ENCODE measurements at regions not wholly inside any gene's neighbourhood (a gene's known extent, or its start where the extent isn't known, plus 50 kb on each side); places are given as distances from the start of the nearest gene placed in this dataset.
"Not testable (repeated sequence)": the region's sequence is repeated elsewhere in the genome, so short reads cannot be mapped to it uniquely, and the experiment has no call there.

DNA sequence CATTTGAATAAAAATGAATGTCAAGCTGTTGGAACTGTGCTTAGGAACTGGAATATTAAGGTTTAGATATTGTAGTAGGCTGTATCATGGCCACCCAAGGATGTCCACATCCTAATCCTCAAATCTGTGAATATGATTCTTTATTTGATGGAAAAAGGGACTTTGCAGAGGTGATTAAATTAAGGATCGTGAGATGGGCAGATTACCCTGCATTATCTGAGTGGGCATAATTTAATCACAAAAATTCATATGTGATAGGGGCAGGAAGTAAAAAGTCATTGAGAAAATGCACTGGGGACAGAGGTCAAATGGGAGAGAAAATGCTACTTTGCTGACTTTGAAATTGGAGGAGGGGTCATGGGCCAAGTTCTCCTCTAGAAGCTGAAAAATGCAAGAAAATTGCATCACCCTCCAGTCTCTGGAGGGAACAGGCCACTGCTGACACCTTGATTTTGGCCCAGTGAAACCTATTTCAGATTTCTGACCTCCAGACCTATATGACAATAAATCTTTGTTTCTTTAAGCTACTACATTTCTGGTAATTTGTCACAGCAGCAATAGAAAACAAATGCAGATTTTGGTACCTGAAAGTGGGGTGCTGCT lies 521.4 kb downstream of the PCDH7 start:
- in situ Hi-C loops (cut with HindIII; ENCODE audit: low pct_ligation_motif_present, low pct_unique_long_range_greater_than_20kb, low sequenced_read_pairs): no loop called here

DNA sequence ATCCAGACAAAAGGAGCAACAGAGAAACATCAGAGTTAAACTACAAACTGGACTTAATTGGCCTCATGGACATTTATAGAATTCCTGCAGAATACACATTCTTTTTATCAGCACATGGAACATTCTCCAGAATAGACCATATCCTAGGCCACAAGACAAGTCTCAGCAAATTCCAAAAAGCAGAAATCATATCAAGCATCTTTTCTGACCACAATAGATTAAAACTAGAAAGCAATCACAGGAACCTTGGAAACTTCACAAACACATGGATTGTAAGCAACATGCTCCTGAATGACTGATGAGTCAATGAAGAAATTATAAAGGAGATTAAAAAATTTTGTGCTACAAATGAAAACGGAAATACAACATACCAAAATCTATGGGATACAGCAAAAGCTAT lies 526.7 kb downstream of the PCDH7 start:
- DNase-seq: no peak
- in situ Hi-C loops (cut with HindIII; ENCODE audit: low pct_ligation_motif_present, low pct_unique_long_range_greater_than_20kb, low sequenced_read_pairs): no loop called here

More for the DNA sequence above, 521.4 kb downstream of the PCDH7 start:
- no peak for DNase-seq

DNA sequence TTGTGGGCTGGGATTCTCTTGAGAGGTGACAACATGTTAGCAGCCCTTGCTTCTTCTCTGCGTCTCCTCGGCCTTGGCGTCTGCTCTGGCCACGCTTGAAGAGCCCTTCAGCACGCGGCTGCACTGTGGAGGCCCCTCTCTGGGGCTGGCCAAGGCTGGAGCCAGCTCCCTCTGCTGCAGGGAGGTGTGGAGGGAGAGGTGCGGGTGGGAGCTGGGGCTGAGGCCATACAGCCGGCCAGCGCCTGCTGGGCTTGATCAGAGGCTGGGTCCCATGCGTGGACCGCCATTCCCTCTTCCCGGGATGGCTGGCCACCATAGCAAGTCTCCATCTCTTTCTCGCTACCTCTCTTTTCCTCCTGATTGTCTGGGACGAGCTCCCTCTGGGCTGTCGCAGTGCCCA lies 539.0 kb downstream of the PCDH7 start:
- DNase-seq: no peak
- in situ Hi-C loops (cut with HindIII; ENCODE audit: low pct_ligation_motif_present, low pct_unique_long_range_greater_than_20kb, low sequenced_read_pairs): no loop called here

DNA sequence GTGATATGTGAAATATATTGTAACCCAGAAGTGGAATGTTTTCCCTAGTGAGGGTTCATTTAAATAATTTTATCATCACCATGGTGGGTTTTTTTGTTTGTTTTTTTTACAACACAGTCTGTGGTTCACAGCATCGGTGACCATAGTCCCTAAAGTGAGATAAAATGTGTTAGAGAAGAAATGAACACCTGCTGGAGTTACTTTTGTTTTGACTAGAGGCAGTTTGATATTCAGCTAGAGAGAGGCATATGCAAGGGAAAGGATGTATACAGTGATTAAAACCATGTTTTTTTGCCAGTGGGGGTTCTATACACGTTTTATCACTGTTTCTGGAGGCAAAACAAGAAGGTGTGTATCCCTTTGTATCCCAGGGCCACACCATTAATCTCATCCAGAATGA lies 541.5 kb downstream of the PCDH7 start:
- DNase-seq: no peak
- in situ Hi-C loops (cut with HindIII; ENCODE audit: low pct_ligation_motif_present, low pct_unique_long_range_greater_than_20kb, low sequenced_read_pairs): no loop called here

DNA sequence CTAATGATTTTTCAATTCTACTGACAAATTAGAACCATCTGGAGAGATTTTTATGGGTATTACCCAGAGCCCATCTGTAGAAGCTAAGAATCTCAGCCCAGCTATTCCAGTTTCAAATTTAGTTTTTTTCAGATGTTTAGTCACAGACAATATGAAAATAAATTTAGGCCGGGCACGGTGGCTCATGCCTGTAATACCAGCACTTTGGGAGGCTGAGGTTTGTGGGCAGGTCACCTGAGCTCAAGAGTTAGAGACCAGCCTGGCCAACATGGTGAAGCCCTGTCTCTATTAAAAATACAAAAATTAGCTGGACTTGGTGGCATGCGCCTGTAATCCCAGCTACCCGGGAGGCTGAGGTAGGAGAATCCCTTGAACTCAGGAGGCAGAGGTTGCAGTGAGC lies 545.9 kb downstream of the PCDH7 start:
- DNase-seq; in situ Hi-C loops (cut with HindIII; ENCODE audit: low pct_ligation_motif_present, low pct_unique_long_range_greater_than_20kb, low sequenced_read_pairs): not testable (repeated sequence)

DNA sequence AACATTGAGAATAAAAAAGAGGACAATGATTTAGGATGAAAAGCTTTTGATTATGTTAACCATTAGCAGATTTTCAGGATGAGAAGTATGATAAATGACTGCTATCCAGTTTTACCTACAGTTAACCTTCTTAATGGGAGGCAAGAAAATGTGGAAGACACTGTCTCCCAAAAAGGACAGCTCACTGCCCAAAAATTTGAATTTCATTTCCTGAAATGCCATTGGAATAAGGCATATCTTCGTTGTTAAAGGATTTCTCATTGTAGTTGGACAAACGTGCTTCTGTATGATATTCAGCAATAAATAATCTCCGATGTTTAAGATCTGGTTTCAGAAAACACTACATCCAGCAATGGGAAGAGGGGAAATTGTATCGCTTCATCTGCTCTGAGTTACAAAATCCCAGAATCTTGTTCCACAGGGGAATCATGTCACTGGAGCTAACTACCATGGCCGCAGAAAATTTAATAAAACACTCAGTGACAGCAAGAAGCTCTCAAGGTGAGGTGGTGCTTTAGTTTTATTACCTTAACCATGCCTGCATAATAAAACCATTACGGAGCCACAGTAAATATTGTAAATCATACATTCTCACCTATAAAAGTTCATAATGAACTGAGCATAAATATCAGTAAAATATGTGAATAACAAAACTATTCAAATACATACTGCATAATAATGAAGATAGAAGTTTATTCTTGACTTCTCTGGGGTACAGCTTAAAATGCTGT lies 552.3 kb downstream of the PCDH7 start:
- in situ Hi-C loops (cut with HindIII; ENCODE audit: low pct_ligation_motif_present, low pct_unique_long_range_greater_than_20kb, low sequenced_read_pairs): no loop called here
- DNase-seq: no peak

DNA sequence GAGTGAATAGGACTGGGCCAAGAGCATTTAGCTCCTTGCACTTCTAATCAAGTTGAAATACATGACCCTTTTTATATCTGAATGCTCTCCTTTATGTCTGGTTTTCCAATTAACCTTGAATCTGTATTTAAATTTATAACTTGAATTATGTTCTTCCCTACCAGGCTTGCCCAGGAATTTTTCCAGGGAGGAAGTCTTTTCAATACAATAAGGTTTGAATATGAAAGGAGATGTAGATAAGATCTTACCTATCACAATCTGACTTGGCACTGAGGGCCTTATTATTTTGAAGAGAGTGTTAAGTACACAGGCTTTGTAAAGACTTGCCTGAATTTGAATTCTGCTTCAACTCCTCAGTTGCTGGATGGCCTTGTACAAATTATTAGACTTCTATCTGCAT lies 555.7 kb downstream of the PCDH7 start:
- DNase-seq: no peak

DNA sequence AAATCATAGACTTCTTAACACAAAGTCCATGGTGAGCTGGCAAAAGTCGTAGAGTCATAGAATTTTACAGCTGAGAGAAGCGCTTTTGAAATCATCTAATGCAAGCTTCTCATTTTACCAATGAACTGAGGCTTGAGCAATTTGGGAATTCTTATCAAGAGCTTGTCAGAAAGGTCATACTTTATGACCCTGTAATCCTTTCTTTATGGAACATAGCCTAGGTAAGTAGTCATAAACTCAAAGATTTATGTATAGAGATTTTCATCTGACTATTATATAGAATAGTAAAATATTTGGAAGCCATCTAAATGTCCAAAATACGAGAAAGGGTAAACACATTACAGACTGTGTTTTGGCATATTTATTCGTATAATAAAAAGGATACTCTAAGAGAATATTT lies 563.5 kb downstream of the PCDH7 start:
- in situ Hi-C loops (cut with HindIII; ENCODE audit: low pct_ligation_motif_present, low pct_unique_long_range_greater_than_20kb, low sequenced_read_pairs): no loop called here
- no peak for DNase-seq

More for the DNA sequence above, 555.7 kb downstream of the PCDH7 start:
- in situ Hi-C loops (cut with HindIII; ENCODE audit: low pct_ligation_motif_present, low pct_unique_long_range_greater_than_20kb, low sequenced_read_pairs): no loop called here

DNA sequence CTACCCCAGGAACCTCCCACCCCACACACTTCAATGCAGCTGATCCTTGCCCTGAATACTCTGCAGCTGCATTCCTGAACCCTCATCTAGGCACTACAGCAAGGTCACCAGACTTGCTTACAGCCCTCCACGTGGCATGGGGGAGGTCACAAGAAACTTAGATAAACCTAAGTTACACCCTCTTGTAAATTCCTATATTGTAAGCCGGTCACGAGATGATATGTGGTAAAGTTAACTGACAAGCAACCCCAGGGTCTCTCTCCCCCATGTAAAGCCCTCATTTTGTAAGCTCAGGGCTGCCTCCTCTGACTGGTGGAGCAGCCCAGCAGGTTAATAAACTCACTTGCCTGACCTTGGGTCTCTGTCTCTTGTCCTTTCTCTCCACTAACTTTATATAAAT lies 570.7 kb downstream of the PCDH7 start:
- in situ Hi-C loops (cut with HindIII; ENCODE audit: low pct_ligation_motif_present, low pct_unique_long_range_greater_than_20kb, low sequenced_read_pairs): no loop called here
- DNase-seq: no peak

DNA sequence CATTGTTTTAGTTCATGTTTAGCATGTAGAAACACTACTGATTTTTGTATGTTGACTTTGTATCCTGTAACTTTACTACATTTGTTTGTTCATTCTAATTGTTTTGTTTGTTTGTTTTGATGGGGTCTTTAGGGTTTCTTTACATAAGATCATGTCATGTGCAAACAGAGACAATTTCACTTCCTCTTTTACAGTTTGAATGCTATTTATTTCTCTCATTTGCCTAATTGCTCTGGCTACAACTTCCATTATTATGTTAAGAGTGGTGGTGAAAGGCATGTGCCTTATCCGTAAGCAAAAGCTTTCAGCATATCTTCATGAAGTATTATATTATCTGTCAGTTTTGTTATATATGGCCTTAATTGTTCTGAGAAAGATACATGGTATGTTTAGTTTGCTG lies 571.1 kb downstream of the PCDH7 start:
- no peak for DNase-seq
- in situ Hi-C loops (cut with HindIII; ENCODE audit: low pct_ligation_motif_present, low pct_unique_long_range_greater_than_20kb, low sequenced_read_pairs): no loop called here

DNA sequence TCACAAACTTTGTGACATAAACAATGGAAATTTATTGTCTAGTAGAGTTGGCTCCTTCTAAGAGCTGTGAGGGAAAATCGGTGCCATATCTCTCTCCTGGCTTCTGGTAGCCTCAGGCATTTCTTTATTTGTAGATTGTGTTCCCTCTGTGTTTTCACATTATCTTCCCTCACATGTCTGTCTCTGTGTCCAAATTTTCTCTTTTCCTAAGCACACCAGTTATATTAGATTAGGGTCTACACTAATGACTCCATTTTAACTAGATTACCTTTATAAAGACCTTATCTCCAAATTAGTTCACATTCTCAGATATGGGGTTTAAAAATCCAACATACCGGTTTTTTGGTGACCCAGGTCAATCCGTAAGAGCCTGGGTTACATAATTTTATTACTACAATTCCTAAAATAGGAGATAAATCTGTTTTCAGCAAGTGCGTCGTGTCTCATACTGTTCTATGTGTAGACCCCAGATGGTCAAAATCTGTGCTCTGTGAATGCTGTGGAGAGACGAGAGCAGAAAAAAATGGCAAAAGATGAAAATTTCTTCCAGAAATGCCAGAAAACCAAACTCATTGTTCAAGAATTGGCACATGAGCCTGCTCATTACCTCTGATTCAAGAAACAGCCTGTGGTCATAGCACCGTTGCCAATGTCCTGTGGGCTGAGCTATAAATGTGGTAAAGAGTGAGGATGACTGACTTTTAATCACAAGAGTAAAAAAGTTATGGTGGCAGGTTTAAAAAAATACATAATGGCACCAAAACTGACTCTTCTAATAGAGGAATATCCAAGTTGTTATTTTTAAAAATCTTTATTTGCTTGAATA lies 574.7 kb downstream of the PCDH7 start:
- in situ Hi-C loops (cut with HindIII; ENCODE audit: low pct_ligation_motif_present, low pct_unique_long_range_greater_than_20kb, low sequenced_read_pairs): no loop called here
- DNase-seq: no peak

DNA sequence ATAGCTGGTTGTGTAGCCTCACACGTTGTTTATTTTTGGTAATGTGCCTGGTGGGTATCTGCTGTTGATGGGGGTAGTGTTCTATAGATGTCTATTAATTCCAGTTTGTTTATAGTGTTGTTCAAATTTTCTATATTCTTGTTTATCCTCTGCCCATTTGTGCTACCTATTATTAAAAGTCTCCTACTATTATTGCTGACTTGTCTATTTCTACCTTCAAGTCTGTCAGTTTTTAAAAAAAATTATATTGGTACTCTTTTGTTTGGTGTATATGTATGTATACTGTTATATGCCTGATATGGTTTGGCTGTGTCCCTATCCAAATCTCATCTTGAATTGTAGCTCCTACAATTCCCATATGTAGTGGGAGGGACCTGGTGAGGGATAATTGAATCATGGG lies 578.6 kb downstream of the PCDH7 start:
- no peak for DNase-seq
- in situ Hi-C loops (cut with HindIII; ENCODE audit: low pct_ligation_motif_present, low pct_unique_long_range_greater_than_20kb, low sequenced_read_pairs): no loop called here

DNA sequence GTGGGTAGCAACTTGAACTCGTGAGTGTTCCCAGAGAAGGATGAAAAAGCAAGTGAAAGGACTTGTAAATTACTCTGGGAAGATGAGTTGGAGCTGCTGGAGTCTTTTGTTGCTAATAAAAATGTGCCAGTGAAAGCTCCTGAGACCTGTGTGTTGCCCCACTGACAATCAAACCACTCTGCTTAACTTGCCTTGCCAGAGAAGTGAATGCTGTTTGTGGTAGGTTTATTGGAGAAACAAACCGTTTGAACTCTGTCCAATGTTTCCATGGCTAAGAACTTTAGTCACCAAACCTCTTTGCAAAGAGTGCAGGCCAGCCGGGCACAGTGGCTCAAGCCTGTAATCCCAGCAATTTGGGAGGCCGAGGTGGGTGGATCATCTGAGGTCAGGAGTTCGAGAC lies 586.9 kb downstream of the PCDH7 start:
- in situ Hi-C loops (cut with HindIII; ENCODE audit: low pct_ligation_motif_present, low pct_unique_long_range_greater_than_20kb, low sequenced_read_pairs): no loop called here
- no peak for DNase-seq

DNA sequence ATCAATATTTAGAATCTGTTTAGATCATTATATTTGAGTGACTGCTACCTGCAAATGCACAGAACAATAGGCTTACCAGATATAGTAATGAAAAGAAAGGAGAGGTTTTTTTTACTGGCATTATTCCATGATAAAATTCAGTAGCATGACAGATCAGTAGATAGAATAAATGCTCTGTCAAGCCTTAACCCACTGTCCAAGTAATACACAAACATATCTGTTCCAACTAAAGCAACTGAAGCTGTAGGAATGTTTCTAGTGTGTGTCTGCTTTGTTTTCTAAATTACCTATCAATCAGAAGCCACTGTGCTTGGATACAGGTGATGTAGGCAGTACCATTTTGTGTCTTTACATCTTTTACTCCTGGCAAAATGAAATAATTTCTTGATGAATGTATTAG lies 604.6 kb downstream of the PCDH7 start:
- in situ Hi-C loops (cut with HindIII; ENCODE audit: low pct_ligation_motif_present, low pct_unique_long_range_greater_than_20kb, low sequenced_read_pairs): no loop called here
- DNase-seq: no peak

DNA sequence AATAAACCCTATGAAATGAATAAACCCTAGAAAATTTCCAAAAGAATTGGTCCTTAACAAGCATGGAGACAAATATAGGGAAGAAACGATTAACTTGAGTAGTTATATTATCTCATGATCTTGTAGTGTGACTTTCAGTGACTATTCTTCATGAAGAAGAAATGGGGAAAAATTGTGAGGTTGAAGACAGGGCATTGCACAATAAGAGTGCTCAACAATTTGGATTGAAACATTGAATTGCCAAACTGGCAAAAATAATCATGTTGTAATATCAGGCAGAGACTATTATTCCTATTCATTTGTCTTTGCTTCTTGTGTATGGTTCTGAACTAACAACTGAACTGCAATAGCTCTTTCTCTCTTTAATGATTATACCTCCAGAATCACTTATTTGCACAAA lies 605.1 kb downstream of the PCDH7 start:
- DNase-seq: no peak
- in situ Hi-C loops (cut with HindIII; ENCODE audit: low pct_ligation_motif_present, low pct_unique_long_range_greater_than_20kb, low sequenced_read_pairs): no loop called here

DNA sequence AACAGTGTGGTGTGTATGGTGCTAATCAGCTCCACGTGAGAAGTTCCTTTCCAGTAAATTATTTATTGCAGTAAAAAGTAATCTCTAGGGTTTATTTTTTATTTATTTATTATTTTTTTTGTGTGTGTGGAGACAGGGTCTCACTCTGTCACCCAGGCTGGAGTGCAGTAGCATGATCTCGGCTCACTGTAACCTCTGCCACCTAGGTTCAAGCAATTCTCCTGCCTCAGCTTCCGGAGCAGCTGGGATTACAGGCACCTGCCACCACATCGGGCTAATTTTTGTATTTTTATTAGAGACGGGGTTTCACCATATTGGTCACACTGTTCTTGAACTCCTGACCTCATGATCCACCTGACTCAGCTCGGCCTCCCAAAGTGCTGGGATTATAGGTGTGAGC lies 606.9 kb downstream of the PCDH7 start:
- DNase-seq: no peak
- in situ Hi-C loops (cut with HindIII; ENCODE audit: low pct_ligation_motif_present, low pct_unique_long_range_greater_than_20kb, low sequenced_read_pairs): no loop called here

DNA sequence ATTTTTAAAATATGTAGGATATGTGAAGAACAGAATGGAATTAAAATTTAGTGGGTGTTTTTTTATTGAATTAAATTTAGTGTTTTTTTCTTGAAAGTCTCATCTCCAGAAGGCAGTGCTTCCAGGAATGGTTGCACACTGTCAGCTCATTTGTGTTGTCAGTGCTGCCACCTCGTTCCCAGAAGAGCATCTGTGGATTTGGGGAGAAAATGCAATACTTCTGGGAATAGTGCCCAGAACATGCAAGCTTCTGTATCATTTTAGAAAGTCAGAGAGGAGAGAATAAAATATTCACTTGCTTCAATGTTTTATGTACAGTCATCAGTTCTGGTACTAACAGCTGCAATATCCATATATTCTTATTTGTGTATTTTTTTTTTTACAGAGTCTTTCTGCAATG lies 608.8 kb downstream of the PCDH7 start:
- in situ Hi-C loops (cut with HindIII; ENCODE audit: low pct_ligation_motif_present, low pct_unique_long_range_greater_than_20kb, low sequenced_read_pairs): no loop called here
- DNase-seq: no peak

DNA sequence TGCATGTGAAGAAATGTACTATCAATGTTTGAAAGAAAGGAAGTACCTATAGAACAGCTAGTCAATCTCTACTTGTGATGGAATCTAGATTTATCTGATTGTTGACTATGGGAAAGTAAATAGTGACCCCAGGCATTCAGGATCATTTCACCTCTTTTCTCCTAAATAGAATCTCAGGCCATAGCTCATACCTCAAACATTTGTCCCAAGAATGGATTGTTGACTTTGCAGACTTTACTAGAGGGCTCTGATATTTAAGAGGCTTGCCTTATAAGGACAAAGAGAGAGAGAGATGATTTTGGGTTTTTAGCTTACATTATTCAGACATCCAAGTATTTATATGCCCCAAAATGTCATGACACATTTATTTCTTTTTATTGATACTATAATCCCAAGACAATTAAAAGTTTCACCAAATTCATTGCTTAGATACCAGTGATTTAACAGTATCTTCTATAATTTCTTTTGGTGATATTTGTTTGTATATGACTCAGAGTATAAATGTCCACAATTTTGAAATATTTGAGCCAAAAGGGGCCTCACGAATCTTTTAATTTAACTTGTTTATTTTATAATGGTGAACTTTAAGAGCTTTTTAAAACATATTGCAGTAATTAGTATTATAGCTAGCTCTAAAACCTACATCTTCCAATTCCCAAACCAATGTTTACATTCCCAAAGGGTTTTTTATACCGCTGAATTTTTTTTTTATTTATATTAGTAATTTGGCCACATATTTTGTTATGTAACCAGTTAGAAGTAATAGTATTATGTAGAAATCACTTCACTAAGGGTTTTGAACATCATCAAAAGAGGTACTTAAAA lies 614.1 kb downstream of the PCDH7 start:
- in situ Hi-C loops (cut with HindIII; ENCODE audit: low pct_ligation_motif_present, low pct_unique_long_range_greater_than_20kb, low sequenced_read_pairs): no loop called here
- no peak for DNase-seq

DNA sequence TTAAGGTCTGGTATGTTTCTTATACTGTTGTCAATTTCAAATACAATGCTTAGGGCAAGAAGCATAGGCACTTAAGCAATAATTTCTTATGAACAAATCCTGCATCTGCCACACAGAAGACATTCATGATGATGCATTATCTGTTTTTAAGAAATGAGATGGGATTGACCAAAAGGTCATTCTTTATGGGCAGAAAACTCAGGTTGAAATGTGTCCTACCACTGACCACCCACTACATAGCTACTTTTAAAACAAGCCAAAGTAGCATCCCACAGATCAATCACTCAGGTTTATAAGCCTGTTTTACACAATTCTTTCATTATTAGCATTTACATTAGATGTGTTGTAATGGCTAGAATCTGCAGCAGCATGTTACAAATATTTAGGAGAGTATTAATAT lies 617.8 kb downstream of the PCDH7 start:
- in situ Hi-C loops (cut with HindIII; ENCODE audit: low pct_ligation_motif_present, low pct_unique_long_range_greater_than_20kb, low sequenced_read_pairs): no loop called here
- DNase-seq: no peak
